ENCODE measurements at regions not wholly inside any gene's neighbourhood (a gene's known extent, or its start where the extent isn't known, plus 50 kb on each side); places are given as distances from the start of the nearest gene placed in this dataset.
A peak's percentile ranks its signal among the peaks of the same experiment; 100 is the strongest.
"Not testable (repeated sequence)": the region's sequence is repeated elsewhere in the genome, so short reads cannot be mapped to it uniquely, and the experiment has no call there.

DNA sequence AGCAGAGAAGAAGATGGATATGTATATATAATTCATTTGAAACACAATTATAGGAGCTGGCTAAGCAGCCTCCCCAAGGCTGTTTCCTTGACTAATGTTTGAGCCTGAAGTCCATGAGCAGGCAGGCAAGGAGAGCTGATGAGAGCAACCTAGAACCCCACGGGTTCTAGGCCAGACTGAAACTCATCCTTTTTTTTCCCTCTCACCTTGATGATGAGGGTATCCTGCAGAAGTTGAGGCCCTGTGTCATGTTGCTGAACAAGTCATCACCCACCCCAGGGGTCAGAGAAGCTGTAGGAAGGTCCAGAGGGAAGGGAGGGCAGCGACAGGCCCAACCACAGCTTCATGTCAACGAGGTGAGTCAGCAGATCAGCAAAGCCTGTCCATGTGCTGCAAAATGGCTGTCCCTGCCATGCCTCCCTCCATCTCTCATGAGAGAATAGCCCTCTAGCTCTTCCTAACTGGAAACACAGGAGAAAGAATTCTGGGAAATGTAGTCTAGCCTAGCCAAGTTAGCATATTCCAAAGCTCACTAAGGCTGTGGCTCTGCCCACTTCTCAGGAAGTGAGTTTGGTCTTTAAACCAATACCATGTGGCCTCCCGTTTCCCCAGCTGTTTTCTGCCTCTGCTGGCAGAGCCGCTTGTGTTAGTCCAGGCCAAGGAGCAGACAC, 91.3 kb upstream of the DTNBP1 start:
- no peak for DNase-seq

GRCh38 chr6:15752820-15753219, 90.0 kb upstream of the DTNBP1 start:
- no peak for DNase-seq

DNA sequence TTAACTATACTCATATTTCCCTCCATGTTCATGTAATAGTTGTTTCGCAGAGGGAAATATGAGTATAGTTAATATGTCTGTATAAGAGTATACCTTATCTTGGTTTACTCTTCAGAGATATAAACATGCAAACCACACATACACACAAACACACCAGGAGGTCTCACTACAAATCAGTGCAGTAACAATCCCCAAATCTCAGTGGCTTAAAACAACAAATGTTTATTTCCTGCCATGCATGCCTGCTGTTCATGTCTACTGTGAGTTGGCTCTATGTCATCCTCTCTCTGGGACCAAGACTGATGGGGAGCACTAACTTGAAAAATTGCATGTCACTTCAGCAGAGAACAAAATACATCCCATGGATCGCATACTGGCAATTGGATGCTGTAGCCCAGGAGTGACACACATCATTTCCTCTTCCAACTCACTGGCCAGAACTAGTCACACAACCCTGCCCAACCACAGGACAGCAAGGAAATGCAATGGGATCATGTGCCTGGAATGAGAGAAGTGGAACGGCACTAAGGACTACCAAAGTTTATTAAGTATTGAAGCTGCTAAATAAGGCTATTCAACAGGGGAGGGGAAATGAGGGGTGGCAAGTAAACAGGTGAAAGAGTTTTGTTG, 89.0 kb upstream of the DTNBP1 start:
- no peak for DNase-seq

GRCh38 chr6:15748341-15748740, 85.5 kb upstream of the DTNBP1 start:
- no peak for DNase-seq

DNA sequence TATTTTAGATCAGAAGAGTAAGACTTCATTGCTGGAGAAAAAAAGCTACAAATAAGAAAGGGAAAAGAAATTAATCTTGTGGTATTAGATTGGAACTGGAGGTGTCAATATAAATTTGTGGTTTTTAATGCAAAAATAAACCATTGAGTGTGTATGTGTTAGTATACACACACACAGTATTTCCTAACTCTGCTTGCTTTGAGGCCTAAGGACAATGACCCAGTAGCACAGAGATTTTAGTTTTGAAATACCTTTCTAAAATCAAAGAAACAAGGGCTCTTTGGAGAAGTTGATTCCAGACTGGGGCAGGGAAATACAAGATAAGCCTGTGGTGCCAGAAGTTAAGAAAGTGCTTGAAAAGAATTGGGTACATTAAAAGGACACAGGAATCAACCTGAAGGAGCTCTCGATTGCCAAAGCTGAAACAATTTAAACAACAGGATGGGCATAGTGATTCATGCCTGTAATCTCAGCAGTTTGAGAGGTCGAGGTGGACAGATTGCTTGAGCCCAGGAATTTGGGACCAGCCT, 84.6 kb upstream of the DTNBP1 start:
- DNase-seq = no peak

- DNase-seq = no peak
Observed at GRCh38 chr6:15745781-15746180, 83.0 kb upstream of the DTNBP1 start.

- DNase-seq = peak; percentile 46
Observed at GRCh38 chr6:15744818-15745402, 82.1 kb upstream of the DTNBP1 start.

DNA sequence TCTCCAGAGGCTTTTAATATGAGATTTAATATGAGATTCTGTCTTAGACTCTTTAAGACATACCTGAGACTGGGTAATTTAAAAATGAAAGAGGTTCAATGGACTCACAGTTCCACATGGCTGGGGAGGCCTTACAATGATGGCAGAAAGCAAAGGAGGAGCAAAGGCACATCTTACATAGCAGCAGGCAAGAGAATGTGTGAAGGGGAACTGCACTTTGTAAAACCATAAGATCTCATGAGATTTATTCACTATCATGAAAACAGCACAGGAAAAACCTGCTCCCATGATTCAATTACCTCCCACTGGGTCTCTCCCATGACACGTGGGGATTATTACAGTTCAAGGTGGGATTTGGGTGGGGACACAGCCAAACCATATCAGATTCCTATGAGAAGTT, 79.2 kb upstream of the DTNBP1 start:
- DNase-seq = not testable (repeated sequence)

- DNase-seq = no peak
Observed at GRCh38 chr6:15741405-15741804, 78.6 kb upstream of the DTNBP1 start.

DNA sequence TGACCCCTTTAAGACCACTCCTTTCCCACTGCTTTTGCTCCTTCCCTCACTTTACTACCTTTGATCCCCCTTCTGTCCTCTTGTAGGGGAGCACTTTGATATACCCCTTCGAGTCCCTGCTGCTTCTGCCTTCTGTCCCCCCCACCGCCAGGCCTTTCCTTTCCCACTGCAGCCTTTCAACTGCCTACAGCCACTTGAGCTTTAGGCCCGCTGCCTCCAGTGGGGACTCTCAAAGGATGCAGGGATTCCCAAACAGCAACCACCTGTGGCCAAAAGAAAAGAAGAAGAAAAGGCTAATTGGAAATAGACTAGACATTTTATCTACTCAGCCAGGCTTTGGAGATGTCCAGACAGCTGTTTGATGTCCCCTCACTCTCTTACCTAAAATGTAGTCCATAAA, 77.0 kb upstream of the DTNBP1 start:
- DNase-seq = no peak

GRCh38 chr6:15739353-15739752, 76.5 kb upstream of the DTNBP1 start:
- DNase-seq = no peak

DNA sequence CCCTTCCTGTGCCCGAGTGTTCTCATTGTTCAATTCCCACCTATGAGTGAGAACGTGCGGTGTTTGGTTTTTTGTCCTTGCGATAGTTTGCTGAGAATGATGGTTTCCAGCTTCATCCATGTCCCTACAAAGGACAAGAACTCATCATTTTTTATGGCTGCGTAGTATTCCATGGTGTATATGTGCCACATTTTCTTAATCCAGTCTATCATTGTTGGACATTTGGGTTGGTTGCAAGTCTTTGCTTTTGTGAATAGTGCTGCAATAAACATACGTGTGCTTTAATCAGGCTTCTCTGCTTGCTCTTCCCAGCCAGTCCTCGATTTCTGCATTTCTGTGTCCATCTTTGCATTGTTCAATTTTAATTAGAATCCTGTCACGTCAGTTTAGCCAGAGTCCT, 75.4 kb upstream of the DTNBP1 start:
- not testable (repeated sequence) for DNase-seq

- no peak for DNase-seq
Observed at GRCh38 chr6:15736297-15736696, 73.5 kb upstream of the DTNBP1 start.

GRCh38 chr6:15735567-15736265, 72.9 kb upstream of the DTNBP1 start:
- no peak for DNase-seq

DNA sequence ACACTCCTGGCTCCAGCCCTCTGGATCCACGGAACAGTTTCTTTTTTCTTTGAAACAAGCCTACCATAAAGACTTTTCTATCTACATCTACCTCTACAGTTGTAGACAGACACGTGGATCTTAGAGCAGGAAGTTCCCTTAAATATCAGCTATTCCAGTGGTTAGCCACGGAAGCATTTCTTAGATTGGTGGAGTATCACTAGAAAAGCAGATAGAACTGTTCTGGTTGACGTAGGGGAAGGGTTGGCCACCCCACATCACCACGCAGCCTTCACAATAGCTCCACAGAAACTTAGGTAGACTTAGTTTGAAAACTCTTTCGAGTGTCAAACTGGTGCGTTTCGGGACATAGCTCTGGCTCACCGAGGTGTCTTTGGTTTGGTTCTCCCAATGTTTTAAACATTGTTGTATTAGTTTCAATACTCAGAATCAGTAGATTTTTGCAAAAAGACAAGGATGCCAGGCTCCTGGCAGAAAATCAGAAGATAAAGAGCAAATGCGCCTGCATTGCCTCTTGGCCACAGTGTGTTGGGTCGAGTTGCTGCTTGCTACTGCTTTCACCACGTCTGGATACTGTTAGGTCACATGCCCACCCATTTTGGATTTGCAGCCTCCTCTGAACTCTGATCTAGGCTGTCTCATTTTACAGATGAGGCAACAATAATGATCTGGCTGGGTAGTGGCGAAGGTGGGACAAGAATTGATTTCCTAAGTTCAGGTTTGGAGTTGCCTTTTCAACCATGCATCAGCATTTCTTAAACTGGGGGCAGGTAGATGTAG, 71.5 kb upstream of the DTNBP1 start:
- DNase-seq = no peak

GRCh38 chr6:15730922-15731321, 68.1 kb upstream of the DTNBP1 start:
- DNase-seq = no peak

DNA sequence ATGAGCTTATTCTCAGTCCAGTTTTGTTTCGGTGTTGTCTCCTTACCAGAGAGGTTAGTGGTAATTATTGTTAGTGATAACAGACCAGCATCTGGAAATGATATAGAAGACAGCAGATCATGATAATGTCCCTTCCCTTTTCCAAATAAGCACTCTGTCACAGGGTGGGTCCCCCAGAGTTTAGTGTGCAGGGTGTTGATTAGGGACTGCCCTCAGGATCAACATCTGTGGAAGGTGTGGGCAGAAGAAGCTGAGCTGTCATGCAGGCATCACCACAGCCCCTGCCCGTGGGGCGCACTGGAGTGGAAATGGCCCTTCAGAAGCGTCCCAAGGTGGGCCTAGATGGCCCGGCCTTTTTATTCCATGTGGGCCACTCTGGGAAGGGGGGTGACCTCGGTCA, 67.6 kb upstream of the DTNBP1 start:
- no peak for DNase-seq

DNA sequence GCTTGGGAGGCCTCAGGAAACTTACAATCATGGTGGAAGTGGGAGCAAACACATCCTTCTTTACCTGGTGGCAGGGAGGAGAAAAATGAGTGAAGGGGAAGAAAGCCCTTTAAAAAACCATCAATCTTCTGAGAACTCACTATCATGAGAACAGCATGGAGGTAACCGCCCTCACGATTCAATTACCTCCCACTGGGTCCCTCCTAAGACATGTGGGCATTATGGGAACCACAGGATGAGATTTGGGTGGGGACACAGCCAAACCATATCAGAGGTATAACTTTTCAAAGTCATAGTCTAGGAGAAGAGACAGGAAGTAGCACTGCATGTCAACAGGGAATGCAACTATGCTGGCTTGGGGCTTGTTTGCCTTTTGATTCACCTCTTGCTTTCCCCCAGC, 59.9 kb upstream of the DTNBP1 start:
- DNase-seq = no peak

DNA sequence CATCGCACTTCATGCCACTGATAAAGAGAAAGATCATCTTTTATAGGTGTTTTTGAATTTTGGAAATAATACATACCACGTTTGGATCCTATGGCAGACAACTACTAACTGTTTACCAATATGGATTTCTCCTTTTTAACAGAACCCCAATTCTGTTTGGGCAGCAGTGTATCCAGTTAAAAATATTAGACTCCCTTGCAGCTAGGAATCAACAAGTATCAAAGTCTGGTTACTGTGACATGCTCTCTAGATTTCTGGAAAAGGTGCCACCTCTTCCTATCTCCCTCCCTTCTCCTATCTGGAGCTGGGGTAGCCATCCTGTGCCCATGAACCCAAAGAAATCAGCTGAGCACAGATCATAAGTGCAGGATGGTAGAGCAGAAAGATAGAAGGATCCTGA, 54.1 kb upstream of the DTNBP1 start:
- DNase-seq = no peak

- DNase-seq = no peak
Observed at GRCh38 chr6:15715851-15716250, 53.0 kb upstream of the DTNBP1 start.

DNA sequence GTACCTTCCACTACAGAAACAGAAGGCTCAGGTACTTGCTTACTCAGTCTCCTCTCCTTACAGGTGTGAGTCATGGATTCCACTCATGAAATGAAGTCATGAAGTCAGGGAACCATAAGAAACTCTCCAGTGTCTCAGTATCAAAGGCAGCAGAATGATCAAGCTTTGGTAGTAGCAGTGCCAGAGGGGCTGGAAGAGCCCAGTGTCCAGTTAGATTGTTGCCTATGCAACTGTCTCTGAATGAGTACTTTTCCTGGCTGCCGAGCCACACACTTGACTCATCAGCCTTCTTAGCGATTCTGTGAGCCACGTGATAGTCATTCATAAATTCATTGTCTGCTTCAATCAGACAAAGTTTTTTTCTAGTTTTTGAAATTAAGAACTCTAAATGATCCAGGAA, 52.2 kb upstream of the DTNBP1 start:
- no peak for DNase-seq

GRCh38 chr6:15714658-15715057, 51.8 kb upstream of the DTNBP1 start:
- DNase-seq = no peak

DNA sequence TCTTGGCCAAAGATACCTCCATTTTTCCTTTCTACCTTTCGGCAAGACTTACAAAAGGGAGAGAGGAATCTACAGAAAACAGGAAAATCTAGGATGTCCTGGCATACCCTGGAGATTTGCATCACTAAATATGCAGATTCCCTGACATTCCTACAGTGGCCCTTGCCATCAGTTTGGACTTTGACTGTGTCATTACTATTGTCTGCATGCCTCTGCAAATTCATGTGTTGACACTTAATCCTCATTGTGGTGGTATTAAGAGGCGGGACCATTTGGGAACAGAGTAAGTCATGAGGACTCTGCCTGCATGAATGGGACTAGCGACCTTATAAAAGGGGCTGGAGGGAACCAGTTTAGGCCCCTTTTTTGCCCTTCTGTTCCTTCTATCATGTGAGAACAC, 50.5 kb upstream of the DTNBP1 start:
- DNase-seq = no peak
